Lower lobe of right lung (tissue), 2 donors: ENCODE measurements at regions not wholly inside any gene's neighbourhood (a gene's known extent, or its start where the extent isn't known, plus 50 kb on each side); places are given as distances from the start of the nearest gene placed in this dataset.

ENCODE experiments used
- ATAC-seq, 2 donors: fragments of 200-7000 bp; cut with Tn5 transposase; one replicate each; pipeline ENCODE4 v1.9.1; 2020 to 2022; ENCODE audit warnings: mild to moderate bottlenecking in 2 of 2, moderate library complexity in 2 of 2
- DNase-seq: peaks from one replicate; pipeline ENCODE4 v3.0.0-alpha.2; 2020
- H3K27ac ChIP-seq: fragments of 200-600 bp; one replicate; pipeline ENCODE4 v1.8.0; 2022
- H3K27me3 ChIP-seq: fragments of 200-600 bp; one replicate; pipeline ENCODE4 v1.8.0; 2022; ENCODE audit warnings: low read depth
- H3K36me3 ChIP-seq: fragments of 200-600 bp; one replicate; pipeline ENCODE4 v1.8.0; 2022; ENCODE audit warnings: mild to moderate bottlenecking
- H3K4me1 ChIP-seq: fragments of 200-600 bp; one replicate; pipeline ENCODE4 v1.8.0; 2022
- H3K4me3 ChIP-seq: fragments of 200-600 bp; one replicate; pipeline ENCODE4 v1.8.0; 2022; ENCODE audit warnings: mild to moderate bottlenecking
- H3K9me3 ChIP-seq: fragments of 200-600 bp; one replicate; pipeline ENCODE4 v1.8.0; 2022
- CTCF ChIP-seq: fragments of 200-600 bp; IDR thresholded peaks from one replicate; pipeline ENCODE4 v1.8.0; 2022; ENCODE audit warnings: antibody characterized with exemption, mild to moderate bottlenecking
- intact Hi-C: fragments of 100-400 bp; cut with DNase I; formaldehyde crosslinking; loops from one replicate; pipeline ENCODE4 v1.11.0; 2022
- donor health status: DM: no; HTN: yes; CAD: no; lungs with severe emphysema.

GRCh38 chr2:4964579-4964978 lies 727.6 kb upstream of the SOX11 start:
- Histone ChIP-seq H3K4me1 (no peaks in the 10 kb centered on the region), H3K27ac (no peak overlapping the region), H3K27me3 (no peaks in the 10 kb centered on the region), H3K4me3 (no peak overlapping the region), H3K9me3 (no peaks in the 10 kb centered on the region), H3K36me3 (no peaks in the 10 kb centered on the region)
- DNase-seq (no peak), ATAC-seq (no peak)
- no peak for TF ChIP-seq CTCF
- intact Hi-C loops = no loop called here

GRCh38 chr2:4965556-4966320 lies 726.4 kb upstream of the SOX11 start:
- intact Hi-C loops = no loop called here
- no peaks in the 10 kb centered on the region for H3K27me3 ChIP-seq
- no peaks in the 10 kb centered on the region for H3K9me3 ChIP-seq
- no peaks in the 10 kb centered on the region for H3K36me3 ChIP-seq
- DNase-seq (no peak), ATAC-seq (no peak)
- TF ChIP-seq CTCF = no peak
- no peaks in the 10 kb centered on the region for H3K4me1 ChIP-seq
- H3K4me3 ChIP-seq = no peak overlapping the region
- no peak overlapping the region for H3K27ac ChIP-seq

DNA sequence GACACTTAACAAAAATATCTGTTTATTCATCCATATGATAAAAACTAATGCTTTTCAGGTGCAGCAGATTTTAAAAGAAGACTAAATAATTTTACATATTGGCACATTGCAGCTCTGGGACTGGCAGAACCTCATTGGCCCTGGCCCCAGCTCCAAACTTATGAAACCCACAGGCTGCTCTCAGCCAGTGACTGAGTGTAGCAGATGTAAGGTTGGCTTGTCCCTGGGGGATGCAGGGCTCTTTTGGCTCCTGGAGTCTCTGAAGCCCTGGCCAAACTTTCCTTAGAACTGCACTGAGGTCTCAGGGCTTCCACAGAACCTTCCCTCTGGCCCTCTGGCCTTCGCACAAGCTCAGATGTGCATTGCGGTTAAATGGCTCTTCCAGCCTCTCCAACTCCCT lies 725.0 kb upstream of the SOX11 start:
- no peak for DNase-seq
- intact Hi-C loops = no loop called here

GRCh38 chr2:4972472-4972871 lies 719.7 kb upstream of the SOX11 start:
- Histone ChIP-seq H3K27ac (no peak overlapping the region), H3K4me1 (no peaks in the 10 kb centered on the region), H3K4me3 (no peak overlapping the region), H3K27me3 (no peaks in the 10 kb centered on the region), H3K9me3 (no peaks in the 10 kb centered on the region), H3K36me3 (no peaks in the 10 kb centered on the region)
- no peak for TF ChIP-seq CTCF
- DNase-seq (no peak), ATAC-seq (no peak)
- intact Hi-C loops = no loop called here

More for the DNA sequence above, 725.0 kb upstream of the SOX11 start:
- Histone ChIP-seq H3K27ac (no peak overlapping the region), H3K9me3 (no peaks in the 10 kb centered on the region), H3K4me3 (no peak overlapping the region), H3K4me1 (no peaks in the 10 kb centered on the region), H3K27me3 (no peaks in the 10 kb centered on the region), H3K36me3 (no peaks in the 10 kb centered on the region)
- no peak for TF ChIP-seq CTCF
- ATAC-seq = no peak

GRCh38 chr2:4973354-4973753 lies 718.8 kb upstream of the SOX11 start:
- H3K9me3 ChIP-seq = no peaks in the 10 kb centered on the region
- DNase-seq (no peak), ATAC-seq (no peak)
- H3K27ac ChIP-seq = no peak overlapping the region
- no peak for TF ChIP-seq CTCF
- intact Hi-C loops = no loop called here
- no peak overlapping the region for H3K4me3 ChIP-seq
- H3K4me1 ChIP-seq = no peaks in the 10 kb centered on the region
- H3K27me3 ChIP-seq = no peaks in the 10 kb centered on the region
- H3K36me3 ChIP-seq = no peaks in the 10 kb centered on the region
